Left kidney (tissue), 1 donor: ENCODE measurements at regions not wholly inside any gene's neighbourhood (a gene's known extent, or its start where the extent isn't known, plus 50 kb on each side); places are given as distances from the start of the nearest gene placed in this dataset.

ENCODE experiments used
- DNase-seq: peaks from one replicate; pipeline ENCODE4 v3.0.0-alpha.2; 2013

DNA sequence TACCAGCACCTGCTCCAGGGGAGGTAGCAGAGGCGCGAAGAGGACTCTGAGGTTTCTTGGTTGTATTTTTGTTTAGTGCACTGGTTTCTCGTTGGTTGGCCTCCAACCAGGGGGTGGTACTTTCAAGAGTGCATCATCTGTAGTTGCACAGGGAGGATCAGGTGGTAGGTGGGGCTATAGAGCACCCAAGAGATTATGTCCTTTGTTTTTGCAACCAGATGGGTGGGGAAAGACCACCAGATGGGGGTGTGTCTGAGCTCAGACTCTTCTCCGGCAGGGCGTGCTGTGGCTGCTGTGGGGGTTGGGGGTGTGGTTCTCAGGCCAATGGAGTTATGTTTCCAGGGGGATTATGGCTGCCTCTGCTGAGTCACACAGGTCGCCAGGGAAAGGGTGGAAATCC lies 254.4 kb upstream of the KLF12 start:
- DNase-seq = no peak

GRCh38 chr13:74372511-74372910 lies 238.3 kb upstream of the KLF12 start:
- no peak for DNase-seq

DNA sequence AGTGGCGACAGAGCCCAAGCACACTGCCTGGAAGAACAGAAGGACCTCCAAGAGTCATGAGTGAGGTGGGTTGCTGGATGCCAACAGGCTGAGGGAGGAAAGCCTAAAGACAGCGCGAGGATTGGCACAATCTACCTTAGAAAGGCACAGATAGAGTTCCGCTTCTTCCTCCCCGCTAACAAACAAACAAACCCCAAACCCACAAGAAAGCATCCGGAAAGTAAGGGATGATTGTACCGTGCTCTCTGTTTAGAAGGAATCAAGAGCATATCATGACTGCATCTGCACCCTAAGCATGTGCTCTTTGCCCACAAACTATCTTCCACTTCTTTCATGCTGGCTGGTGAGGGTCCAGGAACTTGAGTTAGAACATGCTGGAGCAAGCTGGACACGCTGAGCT lies 233.0 kb upstream of the KLF12 start:
- no peak for DNase-seq

- DNase-seq = no peak
Measured at GRCh38 chr13:74361274-74361673, 227.1 kb upstream of the KLF12 start.

GRCh38 chr13:74346960-74347359 lies 212.8 kb upstream of the KLF12 start:
- DNase-seq = no peak

GRCh38 chr13:74338341-74338740 lies 204.1 kb upstream of the KLF12 start:
- no peak for DNase-seq

- DNase-seq = no peak
Measured at GRCh38 chr13:74336546-74336945, 202.3 kb upstream of the KLF12 start.

DNA sequence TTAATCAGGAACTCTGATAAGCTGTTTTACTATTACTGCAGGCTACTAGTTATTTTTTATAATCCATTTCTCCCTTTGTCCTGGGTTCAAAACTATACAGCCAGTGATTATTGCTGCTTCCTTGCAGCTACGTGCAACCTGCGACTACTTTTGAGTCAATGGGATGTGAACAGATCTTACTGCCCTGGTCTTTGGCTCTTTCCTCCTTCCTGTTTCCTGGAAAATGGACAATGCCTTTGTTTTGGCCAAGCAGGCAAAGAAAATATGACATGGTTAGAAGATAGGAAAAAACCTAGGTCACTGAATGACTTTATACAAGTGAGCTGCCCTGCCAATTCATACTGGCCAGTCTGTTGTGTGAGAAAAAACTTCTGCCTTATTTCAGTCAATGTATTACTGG lies 201.2 kb upstream of the KLF12 start:
- DNase-seq = no peak

DNA sequence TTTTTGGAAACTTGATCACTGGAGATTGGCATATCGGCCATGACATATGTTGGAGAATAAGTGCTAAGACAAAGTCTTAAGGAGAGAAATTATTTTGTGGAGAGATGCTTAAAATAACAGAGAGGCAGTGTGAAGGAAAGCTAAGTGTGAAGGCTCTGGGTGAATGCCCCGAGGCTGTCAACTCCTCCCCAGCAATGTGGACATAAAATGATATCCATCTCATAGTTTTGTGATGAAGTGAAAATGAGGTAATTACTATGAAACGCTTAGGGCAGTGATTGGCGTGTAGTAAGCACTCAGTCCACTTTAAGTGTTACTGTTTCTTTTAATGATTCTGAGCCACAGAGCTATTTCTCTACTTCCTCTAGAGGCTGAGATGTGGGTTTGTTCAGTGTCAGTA lies 195.8 kb upstream of the KLF12 start:
- DNase-seq = no peak

DNA sequence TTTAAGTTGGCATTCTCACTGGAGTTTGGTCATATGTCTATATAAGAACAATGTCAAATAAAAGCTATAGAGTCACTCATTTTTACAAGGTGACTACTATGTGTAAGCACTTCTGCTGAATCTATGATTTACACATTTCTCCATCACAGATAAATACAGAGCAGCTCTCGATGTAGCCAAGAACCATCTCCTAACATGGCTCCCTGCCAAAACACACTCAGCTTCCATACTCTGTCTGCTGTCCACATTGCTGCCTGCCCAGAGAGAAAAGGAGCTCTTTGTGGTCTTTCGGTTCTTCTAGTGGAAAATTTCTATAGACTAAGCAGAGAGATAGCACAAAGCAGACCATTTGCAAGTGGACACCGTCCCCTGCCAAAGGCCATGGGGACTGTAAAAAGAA lies 190.9 kb upstream of the KLF12 start:
- no peak for DNase-seq

- no peak for DNase-seq
Measured at GRCh38 chr13:74324338-74324737, 190.1 kb upstream of the KLF12 start.

GRCh38 chr13:74322562-74322961 lies 188.4 kb upstream of the KLF12 start:
- no peak for DNase-seq

- no peak for DNase-seq
Measured at GRCh38 chr13:74320282-74320681, 186.1 kb upstream of the KLF12 start.

DNA sequence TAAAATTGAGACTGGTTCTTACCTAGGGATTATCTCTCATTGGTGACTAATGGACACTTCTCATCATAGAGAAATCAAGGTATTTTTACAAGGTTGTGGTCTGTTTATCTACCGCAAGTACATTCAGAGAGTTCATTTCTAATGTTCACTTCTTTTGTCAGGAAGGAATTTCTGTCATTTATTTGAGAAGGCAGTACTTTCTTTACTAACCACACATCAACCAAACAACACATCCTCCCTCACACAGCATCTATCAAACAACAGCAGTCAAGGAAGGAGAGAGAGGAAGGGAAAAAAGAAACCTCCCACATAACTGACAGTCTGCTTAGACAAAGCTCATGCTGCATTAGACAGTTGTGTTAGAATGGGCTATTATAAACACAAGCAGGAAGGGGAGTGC lies 182.3 kb upstream of the KLF12 start:
- no peak for DNase-seq

- peak; percentile 54 for DNase-seq
Measured at GRCh38 chr13:74306496-74306895, 172.3 kb upstream of the KLF12 start.

GRCh38 chr13:74305876-74306275 lies 171.7 kb upstream of the KLF12 start:
- no peak for DNase-seq

GRCh38 chr13:74301258-74301935 lies 167.2 kb upstream of the KLF12 start:
- peak; percentile 51 for DNase-seq

- DNase-seq = no peak
Measured at GRCh38 chr13:74300162-74300561, 166.0 kb upstream of the KLF12 start.

DNA sequence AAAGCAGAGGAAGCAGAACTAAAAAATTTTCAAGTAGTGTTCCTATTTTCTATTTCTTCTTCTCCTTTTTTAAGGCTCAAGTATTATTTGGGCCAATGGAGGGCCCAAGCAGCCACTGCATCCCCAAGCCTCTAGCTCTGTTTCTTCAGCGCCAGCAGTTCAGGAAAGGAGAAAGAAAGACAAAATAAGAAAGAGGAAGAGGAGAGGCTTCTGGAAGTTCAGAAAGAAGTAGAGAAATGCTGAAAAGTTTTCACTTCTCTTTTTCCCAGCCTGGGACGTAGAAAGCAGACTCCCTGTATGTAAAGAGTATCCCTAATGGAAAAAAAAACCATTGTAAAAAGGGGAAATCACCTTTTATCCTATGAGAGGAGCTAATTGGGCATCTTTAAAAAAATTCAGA lies 165.5 kb upstream of the KLF12 start:
- no peak for DNase-seq

DNA sequence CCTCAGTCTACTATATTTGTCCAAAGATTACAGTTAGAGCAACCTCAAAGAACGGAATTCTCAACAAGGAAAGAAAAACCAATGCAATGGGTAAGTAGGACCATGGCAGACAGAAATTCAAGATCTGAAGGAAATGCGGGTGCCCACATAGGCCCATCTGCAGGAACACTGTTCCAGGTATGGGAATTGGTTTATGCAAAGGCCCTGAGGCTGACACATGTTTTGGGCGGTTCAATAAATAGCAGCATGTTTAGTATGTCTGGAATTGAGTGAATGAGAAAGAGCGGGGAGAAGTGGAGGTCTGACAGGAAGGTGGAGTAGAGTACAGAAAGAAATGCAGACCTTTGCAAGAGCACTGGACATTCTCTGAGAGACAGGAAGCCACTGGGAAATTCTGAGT lies 164.7 kb upstream of the KLF12 start:
- DNase-seq = no peak

DNA sequence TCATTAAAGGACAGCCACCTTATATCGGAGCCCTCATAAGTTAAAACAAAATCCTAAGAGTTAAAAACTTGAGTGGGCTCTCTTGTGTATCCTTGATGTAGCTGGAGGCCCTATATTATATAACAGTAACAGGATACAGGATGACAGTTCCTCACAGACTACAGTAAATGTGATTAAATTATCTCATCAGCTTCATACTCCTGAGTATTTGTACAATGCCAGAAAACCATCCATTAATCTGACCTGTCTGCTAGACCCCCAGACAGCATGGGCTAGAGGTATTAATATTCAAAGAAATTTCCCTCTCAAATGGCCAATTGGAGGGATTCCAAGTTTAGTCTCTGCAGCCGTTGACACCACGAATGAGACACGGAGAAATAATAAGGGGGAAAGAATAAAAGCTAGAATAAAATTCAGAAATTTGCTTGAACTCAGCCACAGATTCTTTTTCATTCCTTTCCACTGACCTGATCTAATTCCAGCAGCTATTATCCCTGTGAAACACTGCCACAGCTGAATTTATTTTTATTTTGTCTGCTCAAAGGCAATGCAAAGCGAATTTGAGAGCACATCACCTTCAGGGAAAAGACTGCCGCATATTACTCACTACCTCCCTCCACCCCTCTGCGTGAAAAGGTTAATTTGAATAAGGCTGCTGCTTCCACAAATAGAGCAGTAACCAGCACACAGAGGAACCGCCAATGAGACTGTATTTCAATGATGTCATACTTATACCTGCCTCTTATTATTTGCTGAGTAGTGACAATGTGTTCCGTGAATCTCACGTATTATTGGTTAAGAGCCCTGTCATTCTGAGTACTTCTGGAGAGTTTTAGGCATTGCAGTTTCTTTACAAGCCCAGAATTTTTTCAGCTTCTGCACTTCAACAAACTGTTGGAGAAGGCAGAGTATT lies 155.9 kb upstream of the KLF12 start:
- DNase-seq = peak; percentile 94

DNA sequence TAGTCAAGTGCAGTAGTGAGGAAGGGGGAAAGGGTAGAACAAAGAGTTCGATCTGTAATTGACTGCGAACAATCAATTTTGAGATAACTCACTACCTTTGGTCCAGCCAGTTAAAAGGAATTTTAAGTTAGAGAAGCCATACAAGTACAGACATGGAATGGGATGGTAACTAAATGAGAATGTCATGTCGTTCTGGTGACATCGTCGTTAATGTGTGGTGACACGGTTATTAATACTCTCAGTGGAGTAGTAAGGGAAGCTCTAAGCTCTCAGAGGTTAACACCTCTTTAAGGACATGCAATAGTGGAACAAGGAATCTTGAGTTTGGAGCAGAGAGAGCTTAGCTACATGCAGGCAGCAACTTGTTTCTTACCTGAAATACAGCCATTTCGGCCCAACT lies 154.9 kb upstream of the KLF12 start:
- no peak for DNase-seq

GRCh38 chr13:74288361-74288911 lies 154.2 kb upstream of the KLF12 start:
- DNase-seq = peak; percentile 52
